ENCODE measurements at regions not wholly inside any gene's neighbourhood (a gene's known extent, or its start where the extent isn't known, plus 50 kb on each side); places are given as distances from the start of the nearest gene placed in this dataset.

DNA sequence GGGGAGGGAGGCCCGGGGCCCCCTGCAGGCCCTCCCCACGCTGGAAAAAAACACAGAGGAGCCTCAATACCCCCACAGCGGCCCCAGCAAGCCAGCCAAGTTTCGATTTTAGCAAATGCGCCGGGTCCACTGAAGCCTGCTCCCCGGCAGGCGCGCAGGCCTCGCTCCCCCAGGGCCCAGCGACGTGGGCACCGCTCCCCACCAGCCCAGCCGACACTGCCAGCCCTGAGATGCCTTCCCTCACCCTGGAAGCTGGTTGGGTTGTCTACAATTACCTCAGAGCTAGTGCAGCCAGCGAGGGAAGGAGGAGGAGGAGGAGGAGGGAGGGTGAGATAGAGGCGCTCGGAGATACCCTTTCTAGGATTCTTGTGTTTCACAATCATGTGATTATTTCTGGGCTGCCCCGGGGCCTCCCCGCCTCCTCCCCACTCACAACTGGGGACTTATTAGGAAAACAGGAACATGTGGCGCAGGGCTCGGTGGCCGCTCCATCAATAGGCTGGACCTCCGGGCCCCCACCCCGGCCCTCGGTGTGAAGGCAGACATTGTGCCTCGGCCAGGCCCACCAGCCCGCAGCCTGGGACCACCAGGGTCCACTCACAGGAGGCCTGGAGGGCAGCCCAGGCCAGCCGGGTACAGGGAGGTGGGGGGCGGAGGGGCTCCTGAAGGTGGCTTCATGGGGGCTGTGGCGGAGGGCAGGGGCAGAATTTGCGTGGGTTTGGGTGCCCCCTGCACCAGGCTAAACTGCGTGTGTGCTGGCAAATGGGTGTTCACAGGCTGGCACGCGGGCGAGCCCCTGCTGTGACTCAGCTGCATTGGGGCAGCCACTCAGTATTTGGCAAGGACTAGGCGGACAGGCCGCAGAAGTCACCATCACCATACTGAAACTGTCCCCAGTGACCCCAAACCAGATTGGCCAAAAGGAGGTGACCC is 109.9 kb downstream of the NCOR2 start:
- TF ChIP-seq, protein P1, sequence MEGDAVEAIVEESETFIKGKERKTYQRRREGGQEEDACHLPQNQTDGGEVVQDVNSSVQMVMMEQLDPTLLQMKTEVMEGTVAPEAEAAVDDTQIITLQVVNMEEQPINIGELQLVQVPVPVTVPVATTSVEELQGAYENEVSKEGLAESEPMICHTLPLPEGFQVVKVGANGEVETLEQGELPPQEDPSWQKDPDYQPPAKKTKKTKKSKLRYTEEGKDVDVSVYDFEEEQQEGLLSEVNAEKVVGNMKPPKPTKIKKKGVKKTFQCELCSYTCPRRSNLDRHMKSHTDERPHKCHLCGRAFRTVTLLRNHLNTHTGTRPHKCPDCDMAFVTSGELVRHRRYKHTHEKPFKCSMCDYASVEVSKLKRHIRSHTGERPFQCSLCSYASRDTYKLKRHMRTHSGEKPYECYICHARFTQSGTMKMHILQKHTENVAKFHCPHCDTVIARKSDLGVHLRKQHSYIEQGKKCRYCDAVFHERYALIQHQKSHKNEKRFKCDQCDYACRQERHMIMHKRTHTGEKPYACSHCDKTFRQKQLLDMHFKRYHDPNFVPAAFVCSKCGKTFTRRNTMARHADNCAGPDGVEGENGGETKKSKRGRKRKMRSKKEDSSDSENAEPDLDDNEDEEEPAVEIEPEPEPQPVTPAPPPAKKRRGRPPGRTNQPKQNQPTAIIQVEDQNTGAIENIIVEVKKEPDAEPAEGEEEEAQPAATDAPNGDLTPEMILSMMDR (IDR thresholded peaks at IDR 0.05; ENCODE audit: low read depth, low read length, poor library complexity, severe bottlenecking) = no peak
- no peak for TF ChIP-seq EZH2phosphoT487 (IDR thresholded peaks at IDR 0.05; ENCODE audit: borderline replicate concordance, low read length)
